A549 (cell line): ENCODE measurements at regions not wholly inside any gene's neighbourhood (a gene's known extent, or its start where the extent isn't known, plus 50 kb on each side); places are given as distances from the start of the nearest gene placed in this dataset.

Source experiments
- ATAC-seq, 2 experiments: fragments of 200-7000 bp in 1 of 2; fragments of >200 bp in 1 of 2; cut with Nextera tagmentation in 1 of 2; cut with Tn5 transposase in 1 of 2; 3 replicates each; pipeline versions ENCODE4 v1.8.0 to v1.9.1; 2018 to 2020; ENCODE audit warnings: mild to moderate bottlenecking in 1 of 2, moderate library complexity in 1 of 2
- CTCF ChIA-PET: fragments of 300-600 bp; sonication (Branson Sonifier 250); formaldehyde crosslinking; extraction: SDS; loops from one replicate; lab custom pipeline; 2021; ENCODE audit warnings: antibody characterized with exemption, inconsistent platforms; lab: Yijun Ruan, JAX
- POLR2A ChIA-PET: fragments of 350-600 bp; formaldehyde crosslinking; extraction: SDS; loops from one replicate; lab custom pipeline; 2021; ENCODE audit warnings: antibody characterized with exemption, inconsistent platforms; lab: Yijun Ruan, JAX
- DNase-seq, 2 experiments: peaks; one replicate each; pipeline versions ENCODE4 v3.0.0 to v3.0.0-alpha.2; 2011 to 2016; ENCODE audit warnings: low read depth in 1 of 2, low spot score in 1 of 2
- FAIRE-seq: peaks from 2 replicates; lab custom pipeline; 2011; peaks lifted over from hg19 to GRCh38; lab: Jason Lieb, UNC
- H3K27ac ChIP-seq, 2 experiments: fragments of >200 bp; sonication (Bioruptor Twin); formaldehyde crosslinking; 3 replicates each; pipeline ENCODE4 v1.5.1; 2016 to 2017
- H3K4me1 ChIP-seq: fragments of >200 bp; sonication (Bioruptor Twin); formaldehyde crosslinking; 3 replicates; pipeline ENCODE4 v1.6.1; 2016
- H3K4me2 ChIP-seq: fragments of >200 bp; sonication (Bioruptor Twin); formaldehyde crosslinking; 3 replicates; pipeline ENCODE4 v1.6.1; 2016
- H3K4me3 ChIP-seq: fragments of >200 bp; sonication (Bioruptor Twin); formaldehyde crosslinking; 3 replicates; pipeline ENCODE4 v1.5.1; 2016
- H3K9me3 ChIP-seq: fragments of >200 bp; sonication (Bioruptor Twin); formaldehyde crosslinking; 3 replicates; pipeline ENCODE4 v1.6.1; 2016
- CBX2 ChIP-seq: fragments of 200-600 bp; sonication (generic); IDR thresholded peaks from 2 replicates; pipeline ENCODE4 v1.6.1; 2016; ENCODE audit warnings: low read depth, mild to moderate bottlenecking, borderline replicate concordance
- CEBPB ChIP-seq, 2 experiments: fragments of >200 bp in 1 of 2; sonication (Bioruptor Twin) in 1 of 2; formaldehyde crosslinking in 1 of 2; IDR thresholded peaks; 2 replicates each; pipeline ENCODE4 v1.6.1; 2012 to 2016
- CHD2 ChIP-seq: fragments of 150-350 bp; IDR thresholded peaks from 2 replicates; pipeline ENCODE4 v1.6.1; 2014; ENCODE audit warnings: low read length; ENCODE audit not compliant: partially characterized antibody
- CHD4 ChIP-seq: fragments of 200-600 bp; sonication (generic); IDR thresholded peaks from 2 replicates; pipeline ENCODE4 v1.6.1; 2016; ENCODE audit warnings: antibody characterized with exemption, mild to moderate bottlenecking, borderline replicate concordance
- EHF ChIP-seq: fragments of 250-450 bp; sonication (Bioruptor Pico); IDR thresholded peaks from 2 replicates; pipeline ENCODE4 v1.5.0; 2020; ENCODE audit warnings: mild to moderate bottlenecking
- EHMT2 ChIP-seq: fragments of 200-600 bp; sonication (generic); IDR thresholded peaks from 2 replicates; pipeline ENCODE4 v1.6.1; 2016; ENCODE audit warnings: antibody characterized with exemption, low read depth, mild to moderate bottlenecking, moderate library complexity
- ESRRA ChIP-seq: fragments of 150-350 bp; IDR thresholded peaks from 2 replicates; pipeline ENCODE4 v1.6.1; 2014; ENCODE audit warnings: mild to moderate bottlenecking, low read length, borderline replicate concordance
- FOXS1 ChIP-seq: fragments of 250-450 bp; sonication (Bioruptor Pico); IDR thresholded peaks from 2 replicates; pipeline ENCODE4 v1.5.0; 2020; ENCODE audit warnings: mild to moderate bottlenecking, moderate library complexity
- HOXB13 ChIP-seq: fragments of 250-450 bp; sonication (Bioruptor Pico); IDR thresholded peaks from 2 replicates; pipeline ENCODE4 v1.5.0; 2020; ENCODE audit warnings: low read depth, mild to moderate bottlenecking, moderate library complexity
- HOXB5 ChIP-seq: fragments of 250-450 bp; sonication (Bioruptor Pico); IDR thresholded peaks from 2 replicates; pipeline ENCODE4 v1.5.0; 2020; ENCODE audit warnings: mild to moderate bottlenecking, moderate library complexity
- JUN ChIP-seq, 2 experiments: fragments of >200 bp; sonication (Bioruptor Twin); formaldehyde crosslinking; IDR thresholded peaks; 2 replicates in 1 of 2; 3 replicates in 1 of 2; pipeline ENCODE4 v1.6.1; 2016 to 2017
- JUNB ChIP-seq: fragments of >200 bp; sonication (Bioruptor Twin); formaldehyde crosslinking; IDR thresholded peaks from 2 replicates; pipeline ENCODE4 v1.6.1; 2016
- KDM5A ChIP-seq: fragments of 200-600 bp; sonication (generic); IDR thresholded peaks from 2 replicates; pipeline ENCODE4 v1.6.1; 2016; ENCODE audit warnings: antibody characterized with exemption, mild to moderate bottlenecking
- MAFK ChIP-seq: fragments of 450-650 bp; IDR thresholded peaks from 2 replicates; pipeline ENCODE4 v1.6.1; 2014; ENCODE audit not compliant: partially characterized antibody
- MAZ ChIP-seq: fragments of 150-350 bp; IDR thresholded peaks from 2 replicates; pipeline ENCODE4 v1.6.1; 2014; ENCODE audit warnings: antibody characterized with exemption, low read depth, low read length, borderline replicate concordance
- NR3C1 ChIP-seq: fragments of >200 bp; sonication (Bioruptor Twin); formaldehyde crosslinking; IDR thresholded peaks from 3 replicates; pipeline ENCODE4 v1.6.1; 2017
- POLR2AphosphoS2 ChIP-seq: conservative IDR thresholded peaks from 2 replicates; pipeline ENCODE4 v1.6.1; 2012; ENCODE audit warnings: low read length, improper control_type of control experiment, inconsistent platforms
- RAD21 ChIP-seq, 2 experiments: fragments of >200 bp in 1 of 2; sonication (Bioruptor Twin) in 1 of 2; formaldehyde crosslinking in 1 of 2; IDR thresholded peaks in 1 of 2; conservative IDR thresholded peaks in 1 of 2; 2 replicates in 1 of 2; 3 replicates in 1 of 2; pipeline ENCODE4 v1.6.1; 2012 to 2018; ENCODE audit warnings: inconsistent platforms in 1 of 2
- RARB ChIP-seq: fragments of 250-450 bp; sonication (Bioruptor Pico); IDR thresholded peaks from 2 replicates; pipeline ENCODE4 v1.8.0; 2021; ENCODE audit warnings: mild to moderate bottlenecking, moderate library complexity
- RCOR1 ChIP-seq: fragments of 150-350 bp; IDR thresholded peaks from 2 replicates; pipeline ENCODE4 v1.6.1; 2014; ENCODE audit warnings: antibody characterized with exemption, low read length, low read depth
- ZSCAN20 ChIP-seq: fragments of 250-450 bp; sonication (Bioruptor Pico); IDR thresholded peaks from 2 replicates; pipeline ENCODE4 v1.8.0; 2022; ENCODE audit warnings: mild to moderate bottlenecking, moderate library complexity
- WGBS: methylation state at CpG from one replicate; pipeline ENCODE4 v1.1.6; 2017; ENCODE audit errors: missing lambda C conversion rate; 5-methylcytosine and 5-hydroxymethylcytosine counted together
- TF ChIP-seq, protein P1 (sequence below): fragments of >200 bp; sonication (Bioruptor Twin); formaldehyde crosslinking; IDR thresholded peaks from 3 replicates; pipeline ENCODE4 v1.5.1; 2016
- TF ChIP-seq, protein P2 (sequence below): fragments of >200 bp; sonication (Bioruptor Twin); formaldehyde crosslinking; IDR thresholded peaks from 3 replicates; pipeline ENCODE4 v1.6.1; 2016
- TF ChIP-seq, protein P3 (sequence below): IDR thresholded peaks from 2 replicates; pipeline ENCODE4 v1.6.1; 2012
- TF ChIP-seq, protein P4 (sequence below): fragments of 200-600 bp; sonication (generic); IDR thresholded peaks from 2 replicates; pipeline ENCODE4 v1.6.1; 2016; ENCODE audit warnings: antibody characterized with exemption, mild to moderate bottlenecking, moderate library complexity

DNA sequence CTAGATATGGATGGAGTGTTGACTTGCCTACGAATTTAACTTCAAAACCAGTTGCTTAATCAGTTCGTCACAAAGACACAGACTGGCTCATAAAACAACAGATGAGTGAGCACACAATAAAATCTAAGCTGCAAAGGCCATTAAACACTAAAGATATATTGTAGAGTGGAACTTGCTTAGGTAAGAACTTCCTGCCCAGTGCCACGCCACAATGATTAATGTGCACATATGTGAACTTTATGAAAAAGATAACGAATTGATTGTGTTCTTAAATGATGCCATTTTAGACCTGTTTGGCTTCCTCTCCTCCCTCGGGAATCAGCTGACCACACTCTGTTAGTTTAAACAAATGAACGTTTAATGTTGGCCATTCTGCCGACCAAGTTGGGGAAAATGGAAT is 2031.3 kb upstream of the CELF4 start:
- ATAC-seq (no peak), DNase-seq (no peak), FAIRE-seq (no peak)
- WGBS, result 83% methylated on average over 7 of the region's 7 CpGs
- no peak overlapping the region for H3K27ac ChIP-seq
- TF ChIP-seq RAD21 (conservative IDR thresholded peaks at IDR 0.05 in 1 of 2, IDR thresholded peaks at IDR 0.05 in 1 of 2), result no peak
- no peak for TF ChIP-seq CHD2
- TF ChIP-seq, protein P1, sequence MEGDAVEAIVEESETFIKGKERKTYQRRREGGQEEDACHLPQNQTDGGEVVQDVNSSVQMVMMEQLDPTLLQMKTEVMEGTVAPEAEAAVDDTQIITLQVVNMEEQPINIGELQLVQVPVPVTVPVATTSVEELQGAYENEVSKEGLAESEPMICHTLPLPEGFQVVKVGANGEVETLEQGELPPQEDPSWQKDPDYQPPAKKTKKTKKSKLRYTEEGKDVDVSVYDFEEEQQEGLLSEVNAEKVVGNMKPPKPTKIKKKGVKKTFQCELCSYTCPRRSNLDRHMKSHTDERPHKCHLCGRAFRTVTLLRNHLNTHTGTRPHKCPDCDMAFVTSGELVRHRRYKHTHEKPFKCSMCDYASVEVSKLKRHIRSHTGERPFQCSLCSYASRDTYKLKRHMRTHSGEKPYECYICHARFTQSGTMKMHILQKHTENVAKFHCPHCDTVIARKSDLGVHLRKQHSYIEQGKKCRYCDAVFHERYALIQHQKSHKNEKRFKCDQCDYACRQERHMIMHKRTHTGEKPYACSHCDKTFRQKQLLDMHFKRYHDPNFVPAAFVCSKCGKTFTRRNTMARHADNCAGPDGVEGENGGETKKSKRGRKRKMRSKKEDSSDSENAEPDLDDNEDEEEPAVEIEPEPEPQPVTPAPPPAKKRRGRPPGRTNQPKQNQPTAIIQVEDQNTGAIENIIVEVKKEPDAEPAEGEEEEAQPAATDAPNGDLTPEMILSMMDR, result no peak
- TF ChIP-seq FOXS1 (CRISPR knock-in tag), result no peak
- TF ChIP-seq HOXB5 (CRISPR knock-in tag), result no peak
- no peak for TF ChIP-seq MAZ
- no peak for TF ChIP-seq POLR2AphosphoS2
- no peak for TF ChIP-seq CHD4
- no peak for TF ChIP-seq RCOR1
- TF ChIP-seq ESRRA, result no peak
- TF ChIP-seq KDM5A, result no peak
- TF ChIP-seq, protein P2, sequence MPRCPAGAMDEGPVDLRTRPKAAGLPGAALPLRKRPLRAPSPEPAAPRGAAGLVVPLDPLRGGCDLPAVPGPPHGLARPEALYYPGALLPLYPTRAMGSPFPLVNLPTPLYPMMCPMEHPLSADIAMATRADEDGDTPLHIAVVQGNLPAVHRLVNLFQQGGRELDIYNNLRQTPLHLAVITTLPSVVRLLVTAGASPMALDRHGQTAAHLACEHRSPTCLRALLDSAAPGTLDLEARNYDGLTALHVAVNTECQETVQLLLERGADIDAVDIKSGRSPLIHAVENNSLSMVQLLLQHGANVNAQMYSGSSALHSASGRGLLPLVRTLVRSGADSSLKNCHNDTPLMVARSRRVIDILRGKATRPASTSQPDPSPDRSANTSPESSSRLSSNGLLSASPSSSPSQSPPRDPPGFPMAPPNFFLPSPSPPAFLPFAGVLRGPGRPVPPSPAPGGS, result no peak
- no peak for TF ChIP-seq CBX2
- TF ChIP-seq JUNB, result no peak
- no peak for TF ChIP-seq EHF (CRISPR knock-in tag)
- CTCF ChIA-PET, result no interaction called here
- H3K4me2 ChIP-seq, result no peak overlapping the region
- POLR2A ChIA-PET, result no interaction called here
- H3K4me3 ChIP-seq, result no peak overlapping the region
- no peaks in the 10 kb centered on the region for H3K4me1 ChIP-seq
- no peaks in the 10 kb centered on the region for H3K9me3 ChIP-seq

DNA sequence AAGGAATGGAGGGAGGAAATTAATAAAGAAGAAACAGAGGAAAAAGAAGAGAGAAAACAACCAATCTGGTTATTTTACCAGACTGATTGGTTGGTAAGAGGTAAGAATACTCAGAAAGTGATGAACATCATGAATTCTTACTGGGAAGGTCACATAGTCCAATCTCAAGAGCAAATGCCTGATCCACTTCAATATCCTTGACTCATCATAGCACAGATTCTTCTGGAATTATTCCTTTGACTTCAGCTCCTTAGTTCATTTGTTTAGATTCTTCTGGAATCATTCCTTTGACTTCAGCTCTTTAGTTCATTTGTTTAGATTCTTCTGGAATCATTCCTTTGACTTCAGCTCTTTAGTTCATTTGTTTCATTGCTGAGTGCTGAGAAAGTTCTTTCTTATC is 2030.6 kb upstream of the CELF4 start:
- TF ChIP-seq RCOR1, result no peak
- no peak for TF ChIP-seq ZSCAN20
- TF ChIP-seq CEBPB (IDR thresholded peaks at IDR 0.05), result no peak
- no peak for TF ChIP-seq NR3C1
- no peak for TF ChIP-seq JUN (IDR thresholded peaks at IDR 0.05)
- TF ChIP-seq RARB, result no peak
- TF ChIP-seq EHMT2, result no peak
- TF ChIP-seq, protein P3, sequence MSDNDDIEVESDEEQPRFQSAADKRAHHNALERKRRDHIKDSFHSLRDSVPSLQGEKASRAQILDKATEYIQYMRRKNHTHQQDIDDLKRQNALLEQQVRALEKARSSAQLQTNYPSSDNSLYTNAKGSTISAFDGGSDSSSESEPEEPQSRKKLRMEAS, result no peak
- TF ChIP-seq MAFK, result no peak
- TF ChIP-seq HOXB13 (CRISPR knock-in tag), result no peak
- TF ChIP-seq, protein P4, sequence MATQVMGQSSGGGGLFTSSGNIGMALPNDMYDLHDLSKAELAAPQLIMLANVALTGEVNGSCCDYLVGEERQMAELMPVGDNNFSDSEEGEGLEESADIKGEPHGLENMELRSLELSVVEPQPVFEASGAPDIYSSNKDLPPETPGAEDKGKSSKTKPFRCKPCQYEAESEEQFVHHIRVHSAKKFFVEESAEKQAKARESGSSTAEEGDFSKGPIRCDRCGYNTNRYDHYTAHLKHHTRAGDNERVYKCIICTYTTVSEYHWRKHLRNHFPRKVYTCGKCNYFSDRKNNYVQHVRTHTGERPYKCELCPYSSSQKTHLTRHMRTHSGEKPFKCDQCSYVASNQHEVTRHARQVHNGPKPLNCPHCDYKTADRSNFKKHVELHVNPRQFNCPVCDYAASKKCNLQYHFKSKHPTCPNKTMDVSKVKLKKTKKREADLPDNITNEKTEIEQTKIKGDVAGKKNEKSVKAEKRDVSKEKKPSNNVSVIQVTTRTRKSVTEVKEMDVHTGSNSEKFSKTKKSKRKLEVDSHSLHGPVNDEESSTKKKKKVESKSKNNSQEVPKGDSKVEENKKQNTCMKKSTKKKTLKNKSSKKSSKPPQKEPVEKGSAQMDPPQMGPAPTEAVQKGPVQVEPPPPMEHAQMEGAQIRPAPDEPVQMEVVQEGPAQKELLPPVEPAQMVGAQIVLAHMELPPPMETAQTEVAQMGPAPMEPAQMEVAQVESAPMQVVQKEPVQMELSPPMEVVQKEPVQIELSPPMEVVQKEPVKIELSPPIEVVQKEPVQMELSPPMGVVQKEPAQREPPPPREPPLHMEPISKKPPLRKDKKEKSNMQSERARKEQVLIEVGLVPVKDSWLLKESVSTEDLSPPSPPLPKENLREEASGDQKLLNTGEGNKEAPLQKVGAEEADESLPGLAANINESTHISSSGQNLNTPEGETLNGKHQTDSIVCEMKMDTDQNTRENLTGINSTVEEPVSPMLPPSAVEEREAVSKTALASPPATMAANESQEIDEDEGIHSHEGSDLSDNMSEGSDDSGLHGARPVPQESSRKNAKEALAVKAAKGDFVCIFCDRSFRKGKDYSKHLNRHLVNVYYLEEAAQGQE, result no peak
- H3K4me1 ChIP-seq, result no peaks in the 10 kb centered on the region
- H3K27ac ChIP-seq, result no peak overlapping the region
- no peak for DNase-seq
- FAIRE-seq, result no peak
- no peak overlapping the region for H3K4me2 ChIP-seq
- no peak for ATAC-seq
- no peak overlapping the region for H3K4me3 ChIP-seq
- H3K9me3 ChIP-seq, result no peaks in the 10 kb centered on the region
- POLR2A ChIA-PET, result no interaction called here
- CTCF ChIA-PET, result no interaction called here
